SH-SY5Y (cell line): ENCODE measurements at regions not wholly inside any gene's neighbourhood (a gene's known extent, or its start where the extent isn't known, plus 50 kb on each side); places are given as distances from the start of the nearest gene placed in this dataset.

Source experiments
- GATA2 ChIP-seq: IDR thresholded peaks from 2 replicates; pipeline ENCODE4 v1.6.1; 2011; ENCODE audit warnings: mild to moderate bottlenecking, low read depth, low read length
- GATA3 ChIP-seq: IDR thresholded peaks from 2 replicates; pipeline ENCODE4 v1.6.1; 2011; ENCODE audit warnings: low read depth, mild to moderate bottlenecking, low read length, moderate library complexity

DNA sequence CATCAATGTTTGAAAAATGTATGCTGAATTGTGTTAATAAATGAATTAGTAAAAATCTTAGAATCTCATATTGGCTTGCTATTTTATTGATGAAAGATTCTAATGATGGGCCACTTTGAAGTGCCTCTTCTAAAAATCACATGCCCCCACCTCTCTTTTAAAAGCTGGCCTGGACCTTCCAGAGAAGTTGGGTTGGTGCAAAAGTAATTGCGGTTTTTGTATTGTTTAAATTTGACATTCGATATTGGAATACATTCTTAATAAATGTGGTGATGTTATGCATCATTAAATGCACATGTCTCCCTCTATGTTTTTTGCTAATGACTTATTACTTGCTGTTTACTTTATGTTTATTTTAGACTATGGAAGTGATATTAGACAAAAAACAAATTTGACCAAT lies 314.6 kb upstream of the C16orf82 start:
- TF ChIP-seq GATA2 (no peak), GATA3 (no peak)
